ENCODE measurements at regions not wholly inside any gene's neighbourhood (a gene's known extent, or its start where the extent isn't known, plus 50 kb on each side); places are given as distances from the start of the nearest gene placed in this dataset.

GRCh38 chr11:109934151-109934550 is 159.0 kb upstream of the ZC3H12C start:
- no peaks in the 10 kb centered on the region; the same call in 1 of the 2 replicates for H3K27me3 ChIP-seq (ENCODE audit: control insufficient read depth, insufficient read depth, low read length)
- H3K9me3 ChIP-seq (ENCODE audit: control insufficient read depth, insufficient read depth, low read depth, low read length), result no peaks in the 10 kb centered on the region
- DNase-seq (ENCODE audit: low read depth, low spot score) (no peak), ATAC-seq (no peak)
- TF ChIP-seq CTCF (IDR thresholded peaks at IDR 0.05), result no peak
- no peak for TF ChIP-seq REST (IDR thresholded peaks at IDR 0.05; ENCODE audit: insufficient read depth in 1 of 2, low read depth in 2 of 2, low read length in 1 of 2)
- H3K27ac ChIP-seq (ENCODE audit: low read length), result no peak overlapping the region
- BruUV-seq (replicated peaks), result no TSS peak
- no peaks in the 10 kb centered on the region for H3K36me3 ChIP-seq (ENCODE audit: control insufficient read depth, insufficient read depth, low read length)
- in situ Hi-C loops (cut with HindIII; ENCODE audit: low pct_unique_long_range_greater_than_20kb, low sequenced_read_pairs) (no loop called here), intact Hi-C loops (cut with micrococcal nuclease; ENCODE audit: unreplicated experiment) (no loop called here)
- ChIA-PET CTCF (no interaction called here), POLR2A (no interaction called here)
- H3K4me3 ChIP-seq (ENCODE audit: low read depth in 2 of 2, low read length in 2 of 2), result no peak overlapping the region
- H3K4me1 ChIP-seq (ENCODE audit: control insufficient read depth, insufficient read depth, low read length), result no peaks in the 10 kb centered on the region

GRCh38 chr11:109936661-109937180 is 156.5 kb upstream of the ZC3H12C start:
- Histone ChIP-seq H3K27ac (ENCODE audit: low read length) (no peak overlapping the region), H3K4me1 (ENCODE audit: control insufficient read depth, insufficient read depth, low read length) (no peaks in the 10 kb centered on the region), H3K27me3 (ENCODE audit: control insufficient read depth, insufficient read depth, low read length) (peaks cover 5% of the 10 kb centered on the region; the same call in 1 of the 2 replicates), H3K9me3 (ENCODE audit: control insufficient read depth, insufficient read depth, low read depth, low read length) (no peaks in the 10 kb centered on the region), H3K36me3 (ENCODE audit: control insufficient read depth, insufficient read depth, low read length) (no peaks in the 10 kb centered on the region), H3K4me3 (ENCODE audit: low read depth in 2 of 2, low read length in 2 of 2) (no peak overlapping the region)
- ChIA-PET POLR2A (no interaction called here), CTCF (no interaction called here)
- ATAC-seq (no peak), DNase-seq (ENCODE audit: low read depth, low spot score) (no peak)
- in situ Hi-C loops (cut with HindIII; ENCODE audit: low pct_unique_long_range_greater_than_20kb, low sequenced_read_pairs) (no loop called here), intact Hi-C loops (cut with micrococcal nuclease; ENCODE audit: unreplicated experiment) (no loop called here)
- BruUV-seq (replicated peaks), result no TSS peak
- TF ChIP-seq POLR2AphosphoS5 (IDR thresholded peaks at IDR 0.05; ENCODE audit: low read depth, low read length) (no peak), SIN3A (IDR thresholded peaks at IDR 0.05; ENCODE audit: borderline replicate concordance, insufficient read depth, low read depth, low read length) (no peak), CTCF (IDR thresholded peaks at IDR 0.05) (no peak), TCF7L2 (IDR thresholded peaks at IDR 0.05; ENCODE audit: low read depth, low read length) (no peak), REST (IDR thresholded peaks at IDR 0.05; ENCODE audit: insufficient read depth in 1 of 2, low read depth in 2 of 2, low read length in 1 of 2) (no peak)

Data from Panc1 (cell line).